ENCODE measurements at regions not wholly inside any gene's neighbourhood (a gene's known extent, or its start where the extent isn't known, plus 50 kb on each side); places are given as distances from the start of the nearest gene placed in this dataset.

DNA sequence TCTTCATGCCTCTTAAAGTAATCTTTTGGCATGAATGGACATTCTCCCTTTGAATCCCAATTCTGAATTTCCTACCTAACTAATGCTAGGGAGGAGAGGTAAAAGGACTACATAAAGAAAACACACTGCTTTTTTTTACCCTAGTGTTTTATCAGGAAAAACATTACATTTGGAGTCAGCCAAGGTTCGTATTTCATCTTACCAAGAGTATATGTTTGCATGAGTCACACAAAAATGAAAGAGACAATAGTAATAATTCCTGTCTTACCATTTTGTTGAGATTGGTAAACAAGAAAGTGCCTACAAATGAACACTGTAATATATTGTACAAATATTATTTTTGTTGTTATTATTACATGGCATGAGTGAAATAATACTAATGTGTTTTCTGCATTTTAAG is 112.9 kb upstream of the WARS2 start:
- no peak for TF ChIP-seq EGR1 (IDR thresholded peaks at IDR 0.05; ENCODE audit: low read depth in 2 of 2)
- TF ChIP-seq, protein P1, sequence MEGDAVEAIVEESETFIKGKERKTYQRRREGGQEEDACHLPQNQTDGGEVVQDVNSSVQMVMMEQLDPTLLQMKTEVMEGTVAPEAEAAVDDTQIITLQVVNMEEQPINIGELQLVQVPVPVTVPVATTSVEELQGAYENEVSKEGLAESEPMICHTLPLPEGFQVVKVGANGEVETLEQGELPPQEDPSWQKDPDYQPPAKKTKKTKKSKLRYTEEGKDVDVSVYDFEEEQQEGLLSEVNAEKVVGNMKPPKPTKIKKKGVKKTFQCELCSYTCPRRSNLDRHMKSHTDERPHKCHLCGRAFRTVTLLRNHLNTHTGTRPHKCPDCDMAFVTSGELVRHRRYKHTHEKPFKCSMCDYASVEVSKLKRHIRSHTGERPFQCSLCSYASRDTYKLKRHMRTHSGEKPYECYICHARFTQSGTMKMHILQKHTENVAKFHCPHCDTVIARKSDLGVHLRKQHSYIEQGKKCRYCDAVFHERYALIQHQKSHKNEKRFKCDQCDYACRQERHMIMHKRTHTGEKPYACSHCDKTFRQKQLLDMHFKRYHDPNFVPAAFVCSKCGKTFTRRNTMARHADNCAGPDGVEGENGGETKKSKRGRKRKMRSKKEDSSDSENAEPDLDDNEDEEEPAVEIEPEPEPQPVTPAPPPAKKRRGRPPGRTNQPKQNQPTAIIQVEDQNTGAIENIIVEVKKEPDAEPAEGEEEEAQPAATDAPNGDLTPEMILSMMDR (IDR thresholded peaks at IDR 0.05; ENCODE audit: low read depth, low read length, missing input control), result no peak
- no peak for TF ChIP-seq YY1 (IDR thresholded peaks at IDR 0.05)
- TF ChIP-seq GABPA (IDR thresholded peaks at IDR 0.05 in 1 of 2, conservative IDR thresholded peaks at IDR 0.05 in 1 of 2), result no peak
- no peak for TF ChIP-seq TAF1 (conservative IDR thresholded peaks at IDR 0.05)
- TF ChIP-seq, protein P2, sequence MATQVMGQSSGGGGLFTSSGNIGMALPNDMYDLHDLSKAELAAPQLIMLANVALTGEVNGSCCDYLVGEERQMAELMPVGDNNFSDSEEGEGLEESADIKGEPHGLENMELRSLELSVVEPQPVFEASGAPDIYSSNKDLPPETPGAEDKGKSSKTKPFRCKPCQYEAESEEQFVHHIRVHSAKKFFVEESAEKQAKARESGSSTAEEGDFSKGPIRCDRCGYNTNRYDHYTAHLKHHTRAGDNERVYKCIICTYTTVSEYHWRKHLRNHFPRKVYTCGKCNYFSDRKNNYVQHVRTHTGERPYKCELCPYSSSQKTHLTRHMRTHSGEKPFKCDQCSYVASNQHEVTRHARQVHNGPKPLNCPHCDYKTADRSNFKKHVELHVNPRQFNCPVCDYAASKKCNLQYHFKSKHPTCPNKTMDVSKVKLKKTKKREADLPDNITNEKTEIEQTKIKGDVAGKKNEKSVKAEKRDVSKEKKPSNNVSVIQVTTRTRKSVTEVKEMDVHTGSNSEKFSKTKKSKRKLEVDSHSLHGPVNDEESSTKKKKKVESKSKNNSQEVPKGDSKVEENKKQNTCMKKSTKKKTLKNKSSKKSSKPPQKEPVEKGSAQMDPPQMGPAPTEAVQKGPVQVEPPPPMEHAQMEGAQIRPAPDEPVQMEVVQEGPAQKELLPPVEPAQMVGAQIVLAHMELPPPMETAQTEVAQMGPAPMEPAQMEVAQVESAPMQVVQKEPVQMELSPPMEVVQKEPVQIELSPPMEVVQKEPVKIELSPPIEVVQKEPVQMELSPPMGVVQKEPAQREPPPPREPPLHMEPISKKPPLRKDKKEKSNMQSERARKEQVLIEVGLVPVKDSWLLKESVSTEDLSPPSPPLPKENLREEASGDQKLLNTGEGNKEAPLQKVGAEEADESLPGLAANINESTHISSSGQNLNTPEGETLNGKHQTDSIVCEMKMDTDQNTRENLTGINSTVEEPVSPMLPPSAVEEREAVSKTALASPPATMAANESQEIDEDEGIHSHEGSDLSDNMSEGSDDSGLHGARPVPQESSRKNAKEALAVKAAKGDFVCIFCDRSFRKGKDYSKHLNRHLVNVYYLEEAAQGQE (IDR thresholded peaks at IDR 0.05), result no peak
- no peak for TF ChIP-seq HNF4A (conservative IDR thresholded peaks at IDR 0.05)
- TF ChIP-seq, protein P3, sequence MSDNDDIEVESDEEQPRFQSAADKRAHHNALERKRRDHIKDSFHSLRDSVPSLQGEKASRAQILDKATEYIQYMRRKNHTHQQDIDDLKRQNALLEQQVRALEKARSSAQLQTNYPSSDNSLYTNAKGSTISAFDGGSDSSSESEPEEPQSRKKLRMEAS (IDR thresholded peaks at IDR 0.05), result no peak
- TF ChIP-seq RXRA (IDR thresholded peaks at IDR 0.05), result no peak
- TF ChIP-seq RAD21 (IDR thresholded peaks at IDR 0.05), result no peak
- TF ChIP-seq, protein P4, sequence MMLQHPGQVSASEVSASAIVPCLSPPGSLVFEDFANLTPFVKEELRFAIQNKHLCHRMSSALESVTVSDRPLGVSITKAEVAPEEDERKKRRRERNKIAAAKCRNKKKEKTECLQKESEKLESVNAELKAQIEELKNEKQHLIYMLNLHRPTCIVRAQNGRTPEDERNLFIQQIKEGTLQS (IDR thresholded peaks at IDR 0.05), result no peak

Measured in liver (tissue), 3 donors.